Stomach smooth muscle (tissue), 2 donors: ENCODE measurements at regions not wholly inside any gene's neighbourhood (a gene's known extent, or its start where the extent isn't known, plus 50 kb on each side); places are given as distances from the start of the nearest gene placed in this dataset.

Source experiments
- H3K27ac ChIP-seq: one replicate; pipeline ENCODE4 v1.7.0; 2013; ENCODE audit warnings: mild to moderate bottlenecking, low read length, inconsistent platforms
- H3K27me3 ChIP-seq, 2 donors: one replicate each; pipeline ENCODE4 v1.7.0; 2013; ENCODE audit warnings: low read length in 2 of 2; ENCODE audit not compliant: insufficient read depth in 2 of 2, control insufficient read depth in 1 of 2
- H3K36me3 ChIP-seq, 2 donors: one replicate each; pipeline ENCODE4 v1.7.0; 2013; ENCODE audit warnings: low read length in 2 of 2; ENCODE audit not compliant: control insufficient read depth in 2 of 2, insufficient read depth in 2 of 2
- H3K4me1 ChIP-seq: one replicate; pipeline ENCODE4 v1.7.0; 2013; ENCODE audit warnings: low read length; ENCODE audit not compliant: control insufficient read depth, insufficient read depth
- H3K4me3 ChIP-seq, 2 donors: one replicate each; pipeline ENCODE4 v1.7.0; 2013; ENCODE audit warnings: low read length in 2 of 2
- H3K9ac ChIP-seq, 2 donors: one replicate each; pipeline ENCODE4 v1.7.0; 2013; ENCODE audit warnings: low read length in 2 of 2, mild to moderate bottlenecking in 1 of 2
- H3K9me3 ChIP-seq, 2 donors: one replicate each; pipeline ENCODE4 v1.7.0; 2013; ENCODE audit warnings: low read length in 2 of 2; ENCODE audit not compliant: control insufficient read depth in 2 of 2
- donor health status: healthy.
- donor health status: Pancreatic carcinoma.

- Histone ChIP-seq H3K4me3 (no peak overlapping the region), H3K27me3 (no peaks in the 10 kb centered on the region), H3K9me3 (no peaks in the 10 kb centered on the region), H3K27ac (no peak overlapping the region), H3K9ac (no peak overlapping the region), H3K36me3 (no peaks in the 10 kb centered on the region), H3K4me1 (no peaks in the 10 kb centered on the region)
Measured at GRCh38 chr2:129466389-129466788, 513.1 kb upstream of the RAB6C start.

DNA sequence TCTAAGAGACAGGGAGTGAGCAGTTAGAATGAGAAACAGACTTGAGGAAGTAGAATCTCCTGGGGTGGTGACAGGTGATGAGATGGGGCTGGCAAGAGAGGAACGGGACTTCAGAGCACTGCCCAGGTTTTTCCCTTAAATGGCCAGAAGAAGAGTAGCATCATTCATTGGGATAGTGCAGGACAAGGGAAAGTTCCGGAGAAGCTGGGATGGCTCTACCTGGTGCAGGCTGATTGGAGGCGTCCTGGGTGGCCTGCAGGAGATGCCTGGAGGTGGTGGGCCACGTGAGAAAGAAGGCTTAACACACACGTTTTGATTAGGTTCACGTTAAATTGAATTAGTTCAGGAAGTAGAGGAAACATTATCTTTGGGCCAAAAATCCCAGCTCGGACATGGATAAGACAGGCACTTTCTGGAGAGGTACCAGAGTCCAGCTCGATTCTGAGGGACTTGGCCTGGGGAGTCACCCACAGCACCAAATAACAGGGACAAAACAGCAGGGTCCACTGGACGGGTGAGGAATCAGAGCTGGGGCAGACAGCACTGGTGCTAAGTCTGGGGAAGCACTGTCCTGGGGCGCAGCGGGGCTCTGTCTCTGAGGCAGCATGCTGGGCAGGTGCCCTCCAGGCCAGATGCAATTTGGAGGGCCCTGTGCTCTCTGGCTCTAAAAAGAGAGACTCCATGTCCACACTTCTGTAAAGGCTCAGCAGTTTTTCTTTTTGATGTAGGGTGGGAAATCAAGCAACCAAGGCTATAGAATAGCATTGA is 512.3 kb upstream of the RAB6C start:
- no peak overlapping the region for H3K9ac ChIP-seq
- H3K27ac ChIP-seq, result no peak overlapping the region

GRCh38 chr2:129467941-129468340 is 511.5 kb upstream of the RAB6C start:
- no peak overlapping the region for H3K27ac ChIP-seq
- H3K27me3 ChIP-seq, result no peaks in the 10 kb centered on the region
- H3K4me1 ChIP-seq, result no peaks in the 10 kb centered on the region
- H3K36me3 ChIP-seq, result no peaks in the 10 kb centered on the region
- no peak overlapping the region for H3K9ac ChIP-seq
- no peak overlapping the region for H3K4me3 ChIP-seq
- H3K9me3 ChIP-seq, result no peaks in the 10 kb centered on the region

More for the DNA sequence above, 512.3 kb upstream of the RAB6C start:
- no peaks in the 10 kb centered on the region for H3K9me3 ChIP-seq
- H3K4me1 ChIP-seq, result no peaks in the 10 kb centered on the region
- H3K36me3 ChIP-seq, result no peaks in the 10 kb centered on the region
- H3K27me3 ChIP-seq, result no peaks in the 10 kb centered on the region
- no peak overlapping the region for H3K4me3 ChIP-seq

- no peaks in the 10 kb centered on the region for H3K9me3 ChIP-seq
- no peak overlapping the region for H3K9ac ChIP-seq
- no peaks in the 10 kb centered on the region for H3K36me3 ChIP-seq
- no peaks in the 10 kb centered on the region for H3K4me1 ChIP-seq
- no peak overlapping the region for H3K4me3 ChIP-seq
- H3K27ac ChIP-seq, result no peak overlapping the region
- no peaks in the 10 kb centered on the region for H3K27me3 ChIP-seq
Measured at GRCh38 chr2:129468879-129469278, 510.6 kb upstream of the RAB6C start.

- no peaks in the 10 kb centered on the region for H3K4me1 ChIP-seq
- H3K4me3 ChIP-seq, result no peak overlapping the region
- H3K27me3 ChIP-seq, result no peaks in the 10 kb centered on the region
- no peak overlapping the region for H3K9ac ChIP-seq
- no peaks in the 10 kb centered on the region for H3K36me3 ChIP-seq
- H3K27ac ChIP-seq, result no peak overlapping the region
- no peaks in the 10 kb centered on the region for H3K9me3 ChIP-seq
Measured at GRCh38 chr2:129469389-129469788, 510.1 kb upstream of the RAB6C start.

DNA sequence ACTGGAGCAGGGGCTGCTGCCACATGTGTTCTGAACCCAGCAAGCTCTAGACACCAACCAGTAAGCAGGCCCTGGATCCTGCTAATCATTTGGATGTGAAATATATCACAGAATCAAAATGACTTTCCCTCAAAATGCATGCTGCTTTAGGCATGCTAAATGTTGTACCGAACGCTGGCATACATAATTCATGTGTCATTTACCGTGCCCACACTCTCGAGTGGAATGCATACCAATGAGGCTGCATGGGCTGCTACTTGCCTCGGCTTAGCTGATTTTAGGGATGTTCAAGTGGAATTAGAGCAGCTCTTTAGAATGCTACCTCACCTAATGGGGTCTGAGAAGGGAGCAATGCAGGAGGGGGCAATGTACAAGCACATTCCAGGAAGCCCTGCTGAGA is 509.6 kb upstream of the RAB6C start:
- no peaks in the 10 kb centered on the region for H3K9me3 ChIP-seq
- H3K9ac ChIP-seq, result no peak overlapping the region
- H3K27me3 ChIP-seq, result no peaks in the 10 kb centered on the region
- no peak overlapping the region for H3K27ac ChIP-seq
- no peak overlapping the region for H3K4me3 ChIP-seq
- H3K36me3 ChIP-seq, result no peaks in the 10 kb centered on the region
- no peaks in the 10 kb centered on the region for H3K4me1 ChIP-seq

DNA sequence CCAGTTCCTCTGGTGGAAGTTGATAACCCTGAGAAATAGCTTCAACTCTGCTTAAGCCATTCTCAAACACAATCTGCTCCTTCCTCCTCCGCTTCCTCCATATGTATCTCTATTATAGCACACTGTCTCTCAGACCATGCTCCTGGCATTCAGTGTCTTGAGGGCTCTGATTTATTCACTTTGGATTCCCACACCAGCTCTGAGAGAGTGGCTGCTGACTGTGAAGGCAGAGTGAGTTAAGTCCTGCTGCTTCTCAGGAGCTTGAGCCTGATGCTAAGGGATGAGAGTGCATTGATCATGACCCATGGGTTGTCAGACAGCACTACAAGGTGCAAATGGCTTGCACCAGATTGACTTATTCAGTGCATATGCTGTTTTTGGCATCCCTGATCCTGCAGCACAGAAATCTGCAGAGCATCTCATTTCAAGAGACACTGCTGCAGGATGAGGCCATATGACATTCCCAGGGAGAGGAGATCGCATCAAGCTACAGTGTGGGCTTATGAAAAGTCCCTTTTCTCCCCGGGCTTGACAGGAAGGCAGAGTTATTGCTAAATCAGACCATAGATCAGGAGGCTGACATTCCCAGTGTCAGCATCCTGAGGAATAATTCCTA is 500.5 kb upstream of the RAB6C start:
- no peaks in the 10 kb centered on the region for H3K4me1 ChIP-seq
- no peaks in the 10 kb centered on the region for H3K9me3 ChIP-seq
- no peak overlapping the region for H3K9ac ChIP-seq
- H3K4me3 ChIP-seq, result no peak overlapping the region
- peaks cover 0 to 4% of the 10 kb centered on the region in 2 donors for H3K27me3 ChIP-seq
- H3K36me3 ChIP-seq, result no peaks in the 10 kb centered on the region
- H3K27ac ChIP-seq, result no peak overlapping the region

DNA sequence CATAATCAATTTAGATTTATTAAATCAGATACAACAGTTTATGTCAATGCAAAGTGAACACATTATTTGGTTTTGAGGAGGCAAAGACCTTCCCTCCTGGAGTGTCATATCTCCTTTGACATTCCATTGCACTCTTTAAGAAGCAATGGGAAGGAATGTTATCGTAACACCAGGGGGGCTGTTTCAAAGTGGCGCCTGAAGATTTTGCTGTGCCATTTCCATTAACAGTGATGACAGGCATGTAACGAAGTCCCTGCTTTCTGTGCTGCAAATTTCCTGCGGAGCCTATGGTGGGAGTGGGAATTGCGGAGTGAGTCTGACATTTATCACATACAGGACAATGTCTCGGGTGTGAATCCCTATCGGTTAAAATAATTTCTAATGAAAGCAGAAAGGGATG is 499.6 kb upstream of the RAB6C start:
- Histone ChIP-seq H3K4me1 (no peaks in the 10 kb centered on the region), H3K9ac (no peak overlapping the region), H3K27ac (no peak overlapping the region), H3K9me3 (no peaks in the 10 kb centered on the region), H3K36me3 (no peaks in the 10 kb centered on the region), H3K27me3 (peaks cover 0 to 4% of the 10 kb centered on the region in 2 donors), H3K4me3 (no peak overlapping the region)

- Histone ChIP-seq H3K27me3 (peaks cover 0 to 4% of the 10 kb centered on the region in 2 donors), H3K9ac (no peak overlapping the region), H3K36me3 (no peaks in the 10 kb centered on the region), H3K4me3 (no peak overlapping the region), H3K4me1 (no peaks in the 10 kb centered on the region), H3K9me3 (no peaks in the 10 kb centered on the region), H3K27ac (no peak overlapping the region)
Measured at GRCh38 chr2:129480790-129481189, 498.7 kb upstream of the RAB6C start.

GRCh38 chr2:129481306-129482219 is 497.9 kb upstream of the RAB6C start:
- Histone ChIP-seq H3K36me3 (no peaks in the 10 kb centered on the region), H3K9ac (no peak overlapping the region), H3K27me3 (peaks cover 0 to 4% of the 10 kb centered on the region in 2 donors), H3K4me3 (no peak overlapping the region), H3K9me3 (no peaks in the 10 kb centered on the region), H3K27ac (no peak overlapping the region), H3K4me1 (no peaks in the 10 kb centered on the region)
